ENCODE measurements at regions not wholly inside any gene's neighbourhood (a gene's known extent, or its start where the extent isn't known, plus 50 kb on each side); places are given as distances from the start of the nearest gene placed in this dataset.
"Not testable (repeated sequence)": the region's sequence is repeated elsewhere in the genome, so short reads cannot be mapped to it uniquely, and the experiment has no call there.

DNA sequence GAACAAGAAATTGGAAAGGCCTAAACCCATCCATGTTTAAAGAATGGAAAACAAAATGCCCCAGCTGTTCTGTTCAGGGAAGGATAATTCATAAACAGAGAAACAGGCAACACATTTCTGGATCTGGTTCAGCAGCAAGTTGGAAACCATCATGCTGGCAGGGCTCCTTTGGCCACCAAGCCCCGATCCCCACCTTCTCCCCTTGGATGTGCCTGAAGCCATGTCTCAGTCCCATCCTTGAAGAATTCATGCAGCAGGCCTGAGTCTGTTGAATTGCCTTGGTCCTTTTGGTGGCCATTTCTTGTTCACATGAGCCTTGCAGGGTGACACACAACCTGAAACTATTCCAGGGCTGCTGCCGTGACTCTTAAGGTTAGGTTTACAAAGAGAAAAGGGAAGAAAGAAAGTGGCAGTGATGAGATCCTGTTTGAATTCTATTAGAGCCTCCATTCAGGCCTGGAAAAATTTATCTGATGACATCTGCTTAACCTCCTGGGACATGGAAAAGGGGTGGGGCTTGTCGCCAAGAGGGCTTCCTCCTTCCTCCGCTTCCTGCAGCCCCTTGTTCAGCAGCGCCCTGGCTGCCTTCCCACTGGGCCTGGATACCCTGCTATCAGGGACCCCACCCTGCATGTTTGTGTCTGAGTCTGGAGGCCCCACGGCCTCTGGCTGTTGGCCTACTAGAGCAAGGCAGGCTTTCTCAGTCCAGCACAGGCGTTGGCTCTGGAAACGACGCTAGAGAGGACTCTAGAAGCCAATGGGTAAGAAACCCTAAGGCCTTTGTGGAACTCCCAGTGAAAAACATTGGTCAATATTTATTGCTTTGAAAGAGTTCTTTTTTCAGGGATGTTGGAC, 341.9 kb downstream of the C12orf75 start:
- Histone ChIP-seq H3K27me3 (ENCODE audit: insufficient read depth, low read length) (no peaks in the 10 kb centered on the region), H3K36me3 (ENCODE audit: insufficient read depth, low read depth, low read length) (no peaks in the 10 kb centered on the region), H3K9me3 (ENCODE audit: insufficient read depth, low read depth, low read length) (no peaks in the 10 kb centered on the region), H3K9ac (ENCODE audit: low read depth, low read length) (no peak overlapping the region), H3K27ac (ENCODE audit: low read length) (no peak overlapping the region), H3K4me1 (ENCODE audit: insufficient read depth, low read length) (no peaks in the 10 kb centered on the region), H3K4me3 (ENCODE audit: low read length) (no peak overlapping the region)

DNA sequence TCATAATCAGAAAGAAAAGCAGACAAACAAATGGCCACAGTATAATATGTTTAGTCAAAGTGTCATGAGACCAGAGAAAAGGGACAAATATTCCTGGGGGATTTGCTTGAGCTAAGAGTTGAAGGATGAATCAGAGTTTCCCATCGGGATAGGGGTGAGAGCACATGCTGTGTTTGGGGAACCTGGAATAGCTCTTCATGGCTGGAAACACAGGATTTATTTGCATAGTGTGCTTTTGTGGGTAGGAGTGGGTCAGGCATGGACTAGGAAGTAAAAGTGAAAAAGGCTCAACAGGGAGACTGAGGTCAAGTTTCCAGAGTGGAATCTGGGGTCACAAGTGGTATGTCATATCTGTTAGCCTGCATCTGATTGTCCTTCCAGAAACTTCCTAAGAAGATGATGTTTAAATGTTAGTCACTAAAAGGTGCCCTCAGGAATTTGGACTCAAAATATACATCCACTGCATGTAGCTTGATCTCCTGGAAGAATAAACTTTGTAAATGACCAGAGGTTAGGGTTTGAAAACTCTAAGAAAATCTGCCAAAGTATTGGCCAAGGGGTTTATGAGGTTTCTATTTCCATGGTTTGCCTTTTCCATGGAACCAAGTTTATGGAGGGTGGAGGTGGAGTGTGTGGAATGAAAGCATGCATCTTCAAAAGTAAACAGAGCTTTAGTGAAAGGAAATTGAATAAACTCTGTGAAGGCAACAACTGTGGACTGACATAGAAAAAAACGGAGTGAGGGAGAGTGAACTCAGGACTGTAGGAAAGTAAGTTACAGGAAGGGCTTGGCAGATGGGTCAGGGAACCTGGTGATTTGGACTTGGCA, 344.6 kb downstream of the C12orf75 start:
- no peaks in the 10 kb centered on the region for H3K4me1 ChIP-seq (ENCODE audit: insufficient read depth, low read length)
- H3K27ac ChIP-seq (ENCODE audit: low read length): no peak overlapping the region
- no peaks in the 10 kb centered on the region for H3K27me3 ChIP-seq (ENCODE audit: insufficient read depth, low read length)
- no peaks in the 10 kb centered on the region for H3K9me3 ChIP-seq (ENCODE audit: insufficient read depth, low read depth, low read length)
- no peaks in the 10 kb centered on the region for H3K36me3 ChIP-seq (ENCODE audit: insufficient read depth, low read depth, low read length)
- no peak overlapping the region for H3K9ac ChIP-seq (ENCODE audit: low read depth, low read length)
- H3K4me3 ChIP-seq (ENCODE audit: low read length): no peak overlapping the region

DNA sequence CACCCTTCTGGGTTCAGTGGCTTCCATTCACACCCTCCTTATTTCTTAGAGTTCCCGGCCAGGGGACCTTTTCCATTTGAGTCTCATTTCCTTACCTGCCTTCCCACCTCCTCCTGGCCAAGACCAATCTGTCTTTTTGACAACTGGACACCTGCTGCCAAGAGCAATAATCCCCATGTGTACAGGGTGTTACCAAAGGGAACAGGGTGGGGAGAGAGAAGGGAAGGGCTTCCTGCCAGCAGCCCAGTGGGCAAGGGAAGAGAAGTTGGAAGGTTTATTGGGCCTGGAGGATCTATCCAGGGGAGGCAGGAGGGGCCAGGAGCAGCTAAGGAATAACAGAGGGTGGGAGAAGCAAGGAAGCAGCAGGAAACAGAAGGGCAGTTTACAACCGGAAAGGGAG, 346.2 kb downstream of the C12orf75 start:
- H3K36me3 ChIP-seq (ENCODE audit: insufficient read depth, low read depth, low read length): no peaks in the 10 kb centered on the region

DNA sequence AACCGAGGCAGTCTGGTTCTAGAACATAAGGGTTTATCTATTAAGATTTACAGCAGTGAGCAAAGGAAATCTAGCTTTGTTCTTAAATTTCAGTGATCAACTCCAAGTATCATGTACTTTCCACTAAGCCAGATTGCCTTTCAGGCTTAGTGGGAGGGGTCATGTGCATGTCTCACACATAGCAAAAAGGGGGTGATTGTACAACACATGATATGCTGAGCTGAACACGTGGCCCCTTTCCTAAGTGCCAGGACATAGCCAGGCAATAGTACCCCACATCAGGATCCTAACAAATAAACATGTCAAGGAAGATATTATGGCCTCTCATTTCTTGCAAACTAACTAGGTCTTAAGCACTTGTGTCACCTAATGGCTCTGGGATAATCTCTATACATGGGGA, 347.2 kb downstream of the C12orf75 start:
- H3K9me3 ChIP-seq (ENCODE audit: insufficient read depth, low read depth, low read length): no peaks in the 10 kb centered on the region
- no peaks in the 10 kb centered on the region for H3K4me1 ChIP-seq (ENCODE audit: insufficient read depth, low read length)
- H3K4me3 ChIP-seq (ENCODE audit: low read length): no peak overlapping the region
- no peaks in the 10 kb centered on the region for H3K27me3 ChIP-seq (ENCODE audit: insufficient read depth, low read length)
- no peak overlapping the region for H3K9ac ChIP-seq (ENCODE audit: low read depth, low read length)
- H3K27ac ChIP-seq (ENCODE audit: low read length): no peak overlapping the region
- H3K36me3 ChIP-seq (ENCODE audit: insufficient read depth, low read depth, low read length): no peaks in the 10 kb centered on the region

More for the DNA sequence above, 346.2 kb downstream of the C12orf75 start:
- Histone ChIP-seq H3K9me3 (ENCODE audit: insufficient read depth, low read depth, low read length) (no peaks in the 10 kb centered on the region), H3K27ac (ENCODE audit: low read length) (no peak overlapping the region), H3K4me1 (ENCODE audit: insufficient read depth, low read length) (no peaks in the 10 kb centered on the region), H3K27me3 (ENCODE audit: insufficient read depth, low read length) (no peaks in the 10 kb centered on the region), H3K4me3 (ENCODE audit: low read length) (no peak overlapping the region), H3K9ac (ENCODE audit: low read depth, low read length) (no peak overlapping the region)

DNA sequence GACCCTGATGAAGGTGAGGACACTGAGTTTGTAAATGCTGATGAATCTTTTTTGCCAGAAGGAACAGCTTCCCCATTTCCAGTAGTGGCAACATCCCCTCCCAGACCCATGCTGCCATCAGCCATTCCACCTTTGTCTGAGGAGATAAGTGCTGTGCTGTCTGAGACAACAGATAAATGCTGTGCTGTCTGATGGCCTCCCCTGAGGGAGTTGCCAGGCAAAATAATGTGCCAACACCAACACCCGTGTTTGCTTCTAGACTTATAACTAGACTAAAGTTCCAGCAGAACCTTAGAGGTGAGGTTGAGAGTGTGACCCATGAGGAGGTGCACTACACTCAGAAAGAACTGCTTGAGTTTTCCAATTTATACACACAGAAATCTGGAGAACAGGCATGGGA, 349.5 kb downstream of the C12orf75 start:
- no peaks in the 10 kb centered on the region for H3K27me3 ChIP-seq (ENCODE audit: insufficient read depth, low read length)
- no peak overlapping the region for H3K9ac ChIP-seq (ENCODE audit: low read depth, low read length)
- no peaks in the 10 kb centered on the region for H3K36me3 ChIP-seq (ENCODE audit: insufficient read depth, low read depth, low read length)
- no peak overlapping the region for H3K27ac ChIP-seq (ENCODE audit: low read length)
- H3K9me3 ChIP-seq (ENCODE audit: insufficient read depth, low read depth, low read length): no peaks in the 10 kb centered on the region
- H3K4me1 ChIP-seq (ENCODE audit: insufficient read depth, low read length): no peaks in the 10 kb centered on the region
- H3K4me3 ChIP-seq (ENCODE audit: low read length): no peak overlapping the region

DNA sequence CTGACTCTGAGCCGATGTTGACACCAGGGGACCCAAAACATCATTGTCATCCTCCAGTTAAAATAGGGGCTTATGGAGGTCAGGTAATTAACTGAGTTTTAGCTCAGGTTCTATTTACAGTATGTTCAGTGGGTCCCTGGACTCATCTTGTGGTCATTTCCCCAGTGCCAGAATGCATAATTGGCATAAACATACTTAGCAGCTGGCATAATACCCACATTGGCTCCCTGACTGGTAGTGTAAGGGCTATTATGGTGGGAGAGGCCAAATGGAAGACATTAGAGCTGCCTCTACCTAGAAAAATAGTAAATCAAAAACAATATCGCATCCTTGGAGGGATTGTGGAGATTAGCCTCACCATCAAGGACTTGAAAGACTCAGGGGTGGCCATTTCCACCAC, 350.9 kb downstream of the C12orf75 start:
- no peak overlapping the region for H3K27ac ChIP-seq (ENCODE audit: low read length)
- H3K36me3 ChIP-seq (ENCODE audit: insufficient read depth, low read depth, low read length): no peaks in the 10 kb centered on the region

DNA sequence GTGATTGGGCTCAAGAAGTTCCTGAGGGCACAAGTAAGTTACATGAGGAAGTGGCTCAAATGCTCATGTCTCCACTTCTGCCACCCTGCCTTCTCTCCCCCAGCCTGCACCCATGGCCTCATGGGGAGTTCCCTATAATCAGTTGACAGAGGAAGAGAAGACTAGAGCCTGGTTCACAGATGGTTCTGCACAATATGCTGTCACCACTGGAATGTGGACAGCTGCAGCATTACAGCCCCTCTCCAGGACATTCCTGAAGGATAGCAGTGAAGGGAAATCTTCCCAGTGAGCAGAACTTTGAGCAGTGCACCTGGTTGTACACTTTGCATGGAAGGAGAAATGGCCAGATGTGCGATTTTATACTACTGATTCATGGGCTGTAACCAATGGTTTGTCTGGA, 352.3 kb downstream of the C12orf75 start:
- H3K27ac ChIP-seq (ENCODE audit: low read length); H3K4me1 ChIP-seq (ENCODE audit: insufficient read depth, low read length); H3K36me3 ChIP-seq (ENCODE audit: insufficient read depth, low read depth, low read length); H3K9ac ChIP-seq (ENCODE audit: low read depth, low read length); H3K9me3 ChIP-seq (ENCODE audit: insufficient read depth, low read depth, low read length); H3K4me3 ChIP-seq (ENCODE audit: low read length); H3K27me3 ChIP-seq (ENCODE audit: insufficient read depth, low read length): not testable (repeated sequence)

More for the DNA sequence above, 350.9 kb downstream of the C12orf75 start:
- Histone ChIP-seq H3K4me1 (ENCODE audit: insufficient read depth, low read length) (no peaks in the 10 kb centered on the region), H3K9ac (ENCODE audit: low read depth, low read length) (no peak overlapping the region), H3K9me3 (ENCODE audit: insufficient read depth, low read depth, low read length) (no peaks in the 10 kb centered on the region), H3K4me3 (ENCODE audit: low read length) (no peak overlapping the region), H3K27me3 (ENCODE audit: insufficient read depth, low read length) (no peaks in the 10 kb centered on the region)

DNA sequence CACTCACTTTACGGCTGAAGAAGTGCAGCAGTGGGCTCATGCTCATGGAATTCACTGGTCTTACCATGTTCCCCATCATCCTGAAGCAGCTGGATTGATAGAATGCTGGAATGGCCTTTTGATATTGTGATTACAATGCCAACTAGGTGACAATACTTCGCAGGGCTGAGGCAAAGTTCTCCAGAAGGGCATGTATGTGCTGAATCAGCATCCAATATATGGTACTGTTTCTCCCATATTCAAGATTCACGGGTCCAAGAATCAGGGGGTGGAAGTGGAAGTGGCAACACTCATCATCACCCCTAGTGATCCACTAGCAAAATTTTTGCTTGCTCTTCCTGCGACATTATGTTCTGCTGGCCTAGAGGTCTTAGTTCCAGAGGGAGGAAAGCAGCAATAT, 353.3 kb downstream of the C12orf75 start:
- not testable (repeated sequence) for H3K4me1 ChIP-seq (ENCODE audit: insufficient read depth, low read length); H3K9ac ChIP-seq (ENCODE audit: low read depth, low read length); H3K36me3 ChIP-seq (ENCODE audit: insufficient read depth, low read depth, low read length); H3K4me3 ChIP-seq (ENCODE audit: low read length); H3K27me3 ChIP-seq (ENCODE audit: insufficient read depth, low read length); H3K9me3 ChIP-seq (ENCODE audit: insufficient read depth, low read depth, low read length); H3K27ac ChIP-seq (ENCODE audit: low read length)

DNA sequence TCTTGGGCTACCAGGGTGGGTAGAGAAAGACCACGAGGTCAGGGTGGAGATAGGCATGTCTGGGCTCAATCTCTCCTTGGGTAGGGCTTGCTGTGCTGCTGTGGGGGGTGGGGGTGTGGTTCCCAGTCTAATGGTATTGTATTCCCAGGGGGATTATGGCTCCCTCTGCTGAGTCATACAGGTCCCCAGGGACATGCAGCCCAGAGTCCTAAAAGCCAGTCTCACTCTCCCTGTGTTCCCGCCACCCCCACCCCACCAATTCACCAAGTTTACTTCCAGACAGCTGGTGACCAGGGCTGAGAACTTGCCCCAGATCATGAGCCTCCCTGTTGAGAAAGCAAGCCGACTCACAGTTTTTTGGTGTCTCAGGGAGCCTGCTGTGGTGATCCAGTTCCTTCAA, 367.6 kb downstream of the C12orf75 start:
- Histone ChIP-seq H3K4me1 (ENCODE audit: insufficient read depth, low read length) (no peaks in the 10 kb centered on the region), H3K9me3 (ENCODE audit: insufficient read depth, low read depth, low read length) (peaks cover 5% of the 10 kb centered on the region; the same call in 1 of the 2 replicates), H3K9ac (ENCODE audit: low read depth, low read length) (no peak overlapping the region), H3K27me3 (ENCODE audit: insufficient read depth, low read length) (no peaks in the 10 kb centered on the region), H3K36me3 (ENCODE audit: insufficient read depth, low read depth, low read length) (no peaks in the 10 kb centered on the region), H3K4me3 (ENCODE audit: low read length) (no peak overlapping the region), H3K27ac (ENCODE audit: low read length) (no peak overlapping the region)

DNA sequence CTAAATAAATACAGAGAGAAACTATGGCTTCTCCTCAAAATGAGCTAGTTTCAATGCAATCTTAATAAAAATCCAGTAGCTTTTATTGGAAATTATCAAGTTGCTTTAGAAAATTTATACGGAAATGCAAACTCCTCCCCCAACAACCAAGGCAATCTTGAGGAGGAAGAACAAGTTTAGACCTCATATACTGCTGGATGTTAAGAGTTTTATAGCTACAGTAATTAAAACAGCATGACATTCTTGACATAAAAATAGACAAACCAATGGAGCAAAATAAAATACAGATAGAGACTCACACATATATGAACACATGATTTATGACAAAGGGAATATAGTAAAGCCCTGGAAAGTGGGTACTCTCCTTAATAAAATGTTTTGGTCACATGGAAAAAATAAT, 368.7 kb downstream of the C12orf75 start:
- H3K9me3 ChIP-seq (ENCODE audit: insufficient read depth, low read depth, low read length): peaks cover 5% of the 10 kb centered on the region; the same call in 1 of the 2 replicates
- no peaks in the 10 kb centered on the region for H3K36me3 ChIP-seq (ENCODE audit: insufficient read depth, low read depth, low read length)
- H3K4me1 ChIP-seq (ENCODE audit: insufficient read depth, low read length): no peaks in the 10 kb centered on the region; the same call in 1 of the 2 replicates
- H3K4me3 ChIP-seq (ENCODE audit: low read length): no peak overlapping the region
- no peaks in the 10 kb centered on the region for H3K27me3 ChIP-seq (ENCODE audit: insufficient read depth, low read length)
- H3K9ac ChIP-seq (ENCODE audit: low read depth, low read length): no peak overlapping the region
- H3K27ac ChIP-seq (ENCODE audit: low read length): no peak overlapping the region

DNA sequence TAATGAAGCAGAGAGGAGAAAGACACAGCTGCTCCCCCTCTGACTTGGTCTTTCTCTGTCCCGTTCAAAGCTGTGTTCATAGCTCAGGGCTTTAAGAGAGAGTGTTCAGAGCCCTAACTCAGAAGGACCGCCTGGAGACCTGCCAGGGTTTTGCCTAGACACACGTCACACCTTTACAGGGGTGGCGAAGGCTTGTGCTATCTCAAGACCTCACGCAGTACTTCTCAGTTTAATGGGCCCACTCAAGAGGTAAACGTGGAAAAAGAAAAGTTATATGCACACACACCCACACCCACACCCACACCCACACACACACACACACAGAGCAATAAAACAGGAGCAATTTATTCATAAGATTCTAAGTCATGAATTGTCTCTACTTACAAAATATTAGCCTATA, 374.3 kb downstream of the C12orf75 start:
- no peaks in the 10 kb centered on the region; the same call in 1 of the 2 replicates for H3K9me3 ChIP-seq (ENCODE audit: insufficient read depth, low read depth, low read length)

DNA sequence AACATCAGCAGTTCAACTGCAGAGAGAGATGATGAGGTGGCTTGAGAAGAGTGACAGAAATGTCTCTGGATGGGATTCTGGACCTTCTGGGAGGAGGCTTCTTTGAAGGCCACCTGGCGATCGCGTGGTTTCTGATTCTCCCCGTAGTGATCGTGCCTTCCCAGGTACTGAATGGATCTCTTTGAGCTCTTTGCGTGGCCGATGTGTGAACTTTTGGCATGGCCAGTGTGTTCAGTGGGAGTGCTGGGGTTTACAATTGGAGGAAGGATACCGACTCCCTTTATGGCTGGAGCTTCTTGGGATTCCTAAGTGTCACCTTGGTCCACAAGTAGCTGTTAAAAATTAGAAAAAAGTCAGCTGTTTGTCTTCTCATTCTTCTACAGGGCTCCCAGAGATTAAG, 374.7 kb downstream of the C12orf75 start:
- no peak overlapping the region for H3K27ac ChIP-seq (ENCODE audit: low read length)
- H3K36me3 ChIP-seq (ENCODE audit: insufficient read depth, low read depth, low read length): no peaks in the 10 kb centered on the region
- no peaks in the 10 kb centered on the region; the same call in 1 of the 2 replicates for H3K9me3 ChIP-seq (ENCODE audit: insufficient read depth, low read depth, low read length)
- H3K4me1 ChIP-seq (ENCODE audit: insufficient read depth, low read length): peaks cover 8% of the 10 kb centered on the region; the same call in 1 of the 2 replicates
- H3K27me3 ChIP-seq (ENCODE audit: insufficient read depth, low read length): no peaks in the 10 kb centered on the region
- no peak overlapping the region for H3K4me3 ChIP-seq (ENCODE audit: low read length)
- H3K9ac ChIP-seq (ENCODE audit: low read depth, low read length): no peak overlapping the region

More for the DNA sequence above, 374.3 kb downstream of the C12orf75 start:
- no peaks in the 10 kb centered on the region for H3K36me3 ChIP-seq (ENCODE audit: insufficient read depth, low read depth, low read length)
- H3K27me3 ChIP-seq (ENCODE audit: insufficient read depth, low read length): no peaks in the 10 kb centered on the region
- H3K4me3 ChIP-seq (ENCODE audit: low read length): no peak overlapping the region
- no peak overlapping the region for H3K27ac ChIP-seq (ENCODE audit: low read length)
- H3K4me1 ChIP-seq (ENCODE audit: insufficient read depth, low read length): peaks cover 8% of the 10 kb centered on the region; the same call in 1 of the 2 replicates
- H3K9ac ChIP-seq (ENCODE audit: low read depth, low read length): no peak overlapping the region
